HG03139 (cell line): ENCODE measurements at regions not wholly inside any gene's neighbourhood (a gene's known extent, or its start where the extent isn't known, plus 50 kb on each side); places are given as distances from the start of the nearest gene placed in this dataset.
"Not testable (repeated sequence)": the region's sequence is repeated elsewhere in the genome, so short reads cannot be mapped to it uniquely, and the experiment has no call there.

ENCODE experiments used
- ATAC-seq: cut with Tn5 transposase; IDR thresholded peaks from one replicate; pipeline ENCODE4 v1.9.1; 2021; ENCODE audit not compliant: unreplicated experiment

DNA sequence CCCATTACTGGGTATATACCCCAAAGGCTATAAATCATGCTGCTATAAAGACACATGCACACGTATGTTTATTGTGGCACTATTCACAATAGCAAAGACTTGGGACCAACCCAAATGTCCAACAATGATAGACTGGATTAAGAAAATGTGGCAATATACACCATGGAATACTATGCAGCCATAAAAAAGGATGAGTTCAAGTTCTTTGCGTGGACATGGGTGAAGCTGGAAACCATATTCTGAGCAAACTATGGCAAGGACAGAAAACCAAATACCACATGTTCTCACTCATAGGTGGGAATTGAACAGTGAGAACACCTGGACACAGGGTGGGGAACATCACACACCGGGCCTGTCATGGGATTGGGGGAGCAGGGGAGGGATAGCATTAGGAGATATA lies 54.4 kb upstream of the MUCL1 start:
- not testable (repeated sequence) for ATAC-seq

DNA sequence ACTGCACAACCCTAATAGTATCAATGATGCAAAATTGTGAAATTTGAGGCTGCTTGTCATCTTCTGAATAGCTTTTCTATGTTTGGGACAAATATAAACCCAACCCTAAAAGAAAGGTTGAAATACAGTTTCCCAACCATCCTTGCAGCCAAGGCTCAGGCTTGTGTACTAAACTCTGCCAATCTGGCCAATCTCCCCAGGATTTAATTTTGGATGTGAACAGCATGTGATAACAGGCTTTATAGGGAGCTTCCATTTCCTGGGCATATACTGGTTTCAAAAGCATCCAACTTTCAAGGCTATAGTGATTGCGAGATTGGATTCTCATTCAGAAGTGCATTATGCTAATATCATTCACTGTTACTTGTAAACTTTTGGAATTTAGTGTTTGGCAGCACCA lies 55.7 kb upstream of the MUCL1 start:
- no peak for ATAC-seq

DNA sequence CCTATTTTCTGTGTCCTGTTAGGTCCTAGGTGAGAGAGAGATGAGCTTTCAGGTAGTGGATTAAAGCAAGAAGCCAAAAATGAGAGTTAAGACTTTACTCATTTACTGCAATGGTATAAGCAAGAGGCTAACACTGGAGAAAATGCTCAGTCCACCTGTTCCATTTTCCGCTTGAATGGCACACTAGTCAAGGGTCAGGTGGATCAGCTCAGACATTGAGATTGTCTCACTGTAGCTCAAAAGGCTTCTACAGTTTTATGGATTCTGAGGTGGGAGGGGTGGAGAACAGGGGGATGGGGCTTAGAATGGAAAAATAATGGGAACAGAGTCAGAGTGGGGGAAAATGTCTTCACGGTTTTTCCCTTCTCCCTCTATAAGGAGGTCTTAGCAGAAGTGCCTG lies 57.3 kb upstream of the MUCL1 start:
- ATAC-seq, result no peak

DNA sequence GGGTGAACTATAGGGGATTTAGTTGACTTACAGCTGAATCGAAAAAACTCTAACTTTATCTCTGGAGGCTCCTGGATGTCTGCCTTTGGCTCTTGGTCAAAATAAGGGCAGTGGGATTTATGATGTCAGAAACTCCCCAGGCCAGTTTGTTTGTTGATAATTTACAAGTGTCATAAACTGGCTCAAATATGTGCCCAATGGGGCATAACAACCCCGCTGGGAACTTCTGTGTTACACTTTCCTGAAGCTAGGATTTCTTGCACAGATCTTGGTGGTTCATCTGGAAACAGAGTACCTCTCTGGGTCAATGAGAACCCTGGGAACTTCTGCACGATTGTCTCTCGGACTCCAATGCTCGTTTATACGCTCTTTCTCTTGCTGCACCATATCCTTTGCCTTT lies 58.7 kb upstream of the MUCL1 start:
- no peak for ATAC-seq

DNA sequence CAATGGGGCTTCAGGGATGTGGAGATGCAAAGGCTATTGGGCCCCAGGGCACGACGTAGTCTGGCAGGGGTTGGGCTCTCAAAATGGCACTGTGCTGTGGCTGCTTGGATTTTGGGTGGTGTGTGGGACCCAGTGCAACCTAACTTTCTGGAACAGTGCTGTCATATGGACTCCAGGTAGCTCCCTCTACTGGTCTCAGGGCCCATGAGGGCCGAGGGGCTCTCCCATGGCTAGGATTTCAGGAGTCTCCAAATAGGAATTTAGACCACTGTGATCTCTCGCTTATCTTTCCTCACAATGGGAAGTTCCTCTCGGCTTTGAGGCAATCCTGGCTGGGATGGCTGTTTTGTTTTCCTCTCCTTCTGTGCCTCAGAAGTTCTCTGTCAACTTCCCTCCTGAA lies 68.2 kb upstream of the MUCL1 start:
- no peak for ATAC-seq

DNA sequence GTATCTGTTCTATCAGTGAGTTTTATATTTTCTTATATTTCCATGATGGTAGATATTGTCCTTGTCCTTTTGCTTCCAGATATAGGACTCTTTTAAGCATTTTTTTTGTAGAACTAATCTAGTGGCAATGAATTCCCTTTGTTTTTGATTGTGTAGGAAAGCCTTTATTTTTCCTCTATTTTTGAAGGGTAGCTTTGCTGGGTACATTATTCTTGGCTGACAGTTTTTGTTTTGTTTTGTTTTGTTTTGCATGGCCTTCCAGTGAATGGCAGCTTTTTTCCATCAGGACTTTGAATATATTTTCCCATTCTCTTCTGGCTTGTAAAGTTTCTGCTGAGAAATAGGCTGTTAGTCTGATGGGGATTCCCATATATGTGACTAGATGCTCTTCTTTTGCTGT lies 70.2 kb upstream of the MUCL1 start:
- ATAC-seq, result no peak

DNA sequence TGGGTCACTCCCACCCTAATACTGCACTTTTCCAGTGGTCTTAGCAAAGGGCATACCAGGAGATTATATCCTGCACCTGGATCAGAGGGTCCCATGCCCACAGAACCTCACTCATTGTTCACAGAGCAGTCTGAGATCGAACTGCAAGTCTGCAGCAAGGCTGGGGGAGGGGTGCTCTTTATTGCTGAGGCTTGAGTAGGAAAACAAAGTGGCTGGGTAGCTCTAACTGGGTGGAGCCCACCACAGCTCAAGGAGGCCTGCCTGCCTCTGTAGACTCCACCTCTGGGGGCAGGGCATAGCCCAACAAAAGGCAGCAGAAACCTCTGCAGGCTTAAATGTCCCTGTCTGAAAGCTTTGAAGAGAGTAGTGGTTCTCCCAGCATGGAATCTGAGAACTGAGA lies 77.3 kb upstream of the MUCL1 start:
- not testable (repeated sequence) for ATAC-seq

DNA sequence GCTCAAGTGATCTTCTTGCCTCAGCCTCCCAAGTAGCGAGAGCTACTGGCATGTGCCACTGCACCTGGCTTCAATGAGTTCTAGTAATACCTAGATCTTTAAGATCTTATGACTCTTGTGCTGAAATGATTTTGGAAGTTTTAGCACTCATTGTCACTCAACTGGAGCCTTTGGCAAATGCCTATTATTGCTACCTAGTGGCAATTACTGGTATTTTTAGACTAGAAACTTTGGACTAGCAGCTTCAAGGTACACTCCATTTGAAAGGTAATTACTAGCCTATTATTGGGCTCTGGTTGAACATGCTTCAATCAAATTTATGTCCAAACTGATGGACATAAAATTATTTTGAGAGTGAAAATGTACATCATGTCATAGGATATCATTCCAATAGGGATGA lies 80.7 kb upstream of the MUCL1 start:
- no peak for ATAC-seq

DNA sequence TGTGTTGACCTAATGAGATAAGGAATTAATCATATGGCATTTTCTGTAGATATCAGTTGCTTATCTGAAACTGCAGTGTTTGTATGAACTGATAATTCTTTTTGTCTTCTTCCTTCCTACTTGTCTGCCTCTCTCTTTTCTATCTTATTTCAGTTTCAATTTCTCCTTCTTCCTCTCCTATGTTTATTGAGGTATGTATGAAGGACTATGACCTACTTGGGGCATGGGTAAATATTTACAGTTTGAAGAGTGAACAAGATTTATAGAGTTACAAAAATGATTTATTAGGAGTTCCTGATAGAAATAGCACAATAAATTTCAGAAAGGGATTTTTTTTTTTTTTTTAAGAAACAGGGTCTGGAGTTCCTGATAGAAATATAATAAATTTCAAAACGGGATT lies 88.7 kb upstream of the MUCL1 start:
- no peak for ATAC-seq

DNA sequence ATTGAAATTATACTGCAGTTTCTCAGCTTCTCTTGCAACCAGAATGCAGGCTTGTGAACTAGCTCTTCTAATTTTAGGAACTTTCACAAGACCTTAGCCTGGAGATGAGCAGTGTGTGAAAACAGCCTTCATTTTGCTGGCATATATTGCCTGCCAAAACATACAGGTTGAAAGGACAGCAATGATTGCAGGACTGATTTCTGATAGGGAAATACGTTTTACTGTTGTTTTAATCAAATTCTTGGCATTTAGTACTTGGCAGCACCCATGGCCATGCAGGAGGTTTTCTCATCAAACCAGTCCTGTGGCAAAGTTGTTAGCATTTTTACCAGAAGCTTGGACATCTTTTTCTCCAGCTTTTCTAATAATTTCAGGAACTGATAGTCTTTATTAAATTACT lies 91.9 kb upstream of the MUCL1 start:
- ATAC-seq, result no peak

DNA sequence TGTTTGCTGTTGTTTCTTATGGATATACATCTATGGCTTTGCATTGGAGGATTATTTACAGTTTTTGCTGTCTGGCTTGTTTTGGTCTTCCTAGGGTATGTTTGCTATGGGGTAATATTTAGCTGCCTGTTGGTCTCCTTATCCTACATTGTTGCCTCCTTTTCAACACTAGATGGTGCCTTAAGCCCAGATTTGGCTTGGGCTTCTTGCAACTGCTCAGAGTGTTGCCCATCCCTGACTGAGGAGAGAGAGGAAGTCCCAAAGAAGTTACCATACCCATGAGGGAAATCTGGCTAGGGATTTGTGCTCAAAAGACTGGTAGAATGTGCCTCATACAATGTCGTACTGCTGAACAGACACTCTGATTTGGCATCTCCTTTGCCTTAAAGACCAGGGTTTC lies 94.6 kb upstream of the MUCL1 start:
- no peak for ATAC-seq

DNA sequence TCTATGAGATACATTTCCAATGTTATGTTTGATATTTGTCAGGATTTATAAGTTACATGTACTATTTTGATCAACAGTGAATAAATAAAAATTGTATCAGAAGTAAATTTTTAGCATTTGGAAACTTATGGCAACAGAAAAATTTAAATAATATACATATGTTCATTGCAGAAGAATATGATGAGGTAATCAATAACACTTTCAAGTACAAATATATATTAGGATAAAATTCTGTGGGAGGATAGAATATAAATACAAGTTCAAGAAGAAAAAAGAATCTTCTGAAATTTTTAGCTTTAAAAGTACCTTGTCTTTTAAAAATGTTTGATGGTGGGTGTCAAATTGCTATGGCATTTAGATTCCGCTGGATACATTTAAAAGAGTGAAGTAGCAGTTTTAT lies 102.8 kb upstream of the MUCL1 start:
- ATAC-seq, result no peak

DNA sequence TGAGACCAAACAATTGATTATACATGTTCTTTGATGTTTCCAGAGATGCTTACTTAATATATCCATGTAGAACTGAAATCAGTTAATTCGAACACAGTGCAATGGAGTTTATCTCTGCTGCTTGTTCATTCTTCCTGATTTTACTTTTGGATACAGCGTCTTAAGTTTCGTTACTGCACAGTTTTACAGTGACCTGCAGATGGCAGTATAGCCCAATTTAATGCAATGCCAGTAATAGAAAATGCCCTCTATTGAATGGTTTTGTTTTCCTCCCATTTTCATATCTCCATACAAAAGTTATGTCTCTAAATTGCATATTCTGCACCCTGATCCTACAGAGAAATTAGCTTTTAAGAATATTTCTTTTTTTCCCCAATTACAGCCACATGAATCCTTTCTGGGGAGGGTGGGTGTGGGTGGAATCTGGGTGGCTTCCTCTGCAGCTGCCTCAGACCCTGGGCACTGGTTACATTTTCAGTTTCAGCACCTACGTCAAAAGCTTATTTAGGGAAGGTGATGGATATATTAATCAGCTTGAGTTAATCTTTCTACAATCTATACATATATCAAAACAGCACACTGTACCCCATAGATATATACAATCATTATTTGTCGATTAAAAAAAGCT lies 101.1 kb upstream of the DCD start:
- peak; percentile 84 for ATAC-seq

DNA sequence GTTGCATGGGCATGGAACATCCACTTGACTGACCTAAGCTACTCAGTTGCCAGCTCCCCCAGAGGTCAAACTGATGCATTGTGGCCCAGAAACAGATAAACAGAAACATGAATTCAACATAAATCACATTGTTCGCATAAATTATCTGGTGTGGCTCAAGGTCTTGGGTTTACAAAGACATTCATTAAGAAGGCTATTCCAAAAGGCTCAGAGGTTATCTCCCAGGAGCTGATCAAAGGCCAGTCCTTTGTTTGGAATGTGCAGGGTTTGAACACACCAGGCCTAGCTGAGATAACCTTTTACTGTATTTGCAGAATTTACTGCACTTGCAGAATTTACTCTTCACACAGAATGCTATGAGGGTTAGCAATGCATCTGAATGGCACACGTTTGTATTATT lies 96.4 kb upstream of the DCD start:
- no peak for ATAC-seq

DNA sequence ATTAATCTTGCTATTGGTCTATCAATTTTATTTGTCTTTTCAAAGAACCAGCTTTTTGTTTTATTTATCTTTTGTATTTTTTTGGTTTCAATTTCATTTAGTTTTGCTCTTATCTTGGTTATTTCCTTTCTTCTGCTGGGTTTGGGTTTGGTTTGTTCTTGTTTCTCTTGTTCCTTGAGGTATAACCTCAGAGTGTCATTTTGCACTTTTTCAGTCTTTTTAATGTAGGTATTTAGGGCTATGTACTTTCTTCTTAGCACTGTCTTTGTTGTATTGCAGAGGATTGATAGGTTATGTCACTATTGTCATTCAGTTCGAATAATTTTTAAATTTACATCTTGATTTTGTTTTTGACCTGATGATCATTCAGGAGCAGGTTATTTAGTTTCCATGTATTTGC lies 92.7 kb upstream of the DCD start:
- no peak for ATAC-seq

DNA sequence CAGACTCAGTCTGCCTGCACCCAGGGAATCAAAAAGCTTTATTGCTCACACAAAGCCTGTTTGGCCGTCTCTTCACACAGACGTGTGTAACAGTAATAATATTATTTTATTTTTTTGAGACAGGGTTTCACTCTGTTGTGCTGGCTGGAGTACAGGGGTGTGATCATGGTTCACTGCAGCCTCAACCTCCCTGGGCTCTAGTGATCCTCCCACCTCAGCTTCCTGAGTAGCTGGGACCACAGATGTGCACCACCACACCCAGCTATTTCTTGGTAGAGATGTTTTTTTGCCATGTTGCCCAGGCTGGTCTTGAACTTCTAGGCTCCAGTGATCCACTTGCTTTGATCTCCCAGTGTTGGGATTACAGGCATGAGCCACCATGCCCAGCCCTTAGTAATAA lies 88.4 kb upstream of the DCD start:
- no peak for ATAC-seq

DNA sequence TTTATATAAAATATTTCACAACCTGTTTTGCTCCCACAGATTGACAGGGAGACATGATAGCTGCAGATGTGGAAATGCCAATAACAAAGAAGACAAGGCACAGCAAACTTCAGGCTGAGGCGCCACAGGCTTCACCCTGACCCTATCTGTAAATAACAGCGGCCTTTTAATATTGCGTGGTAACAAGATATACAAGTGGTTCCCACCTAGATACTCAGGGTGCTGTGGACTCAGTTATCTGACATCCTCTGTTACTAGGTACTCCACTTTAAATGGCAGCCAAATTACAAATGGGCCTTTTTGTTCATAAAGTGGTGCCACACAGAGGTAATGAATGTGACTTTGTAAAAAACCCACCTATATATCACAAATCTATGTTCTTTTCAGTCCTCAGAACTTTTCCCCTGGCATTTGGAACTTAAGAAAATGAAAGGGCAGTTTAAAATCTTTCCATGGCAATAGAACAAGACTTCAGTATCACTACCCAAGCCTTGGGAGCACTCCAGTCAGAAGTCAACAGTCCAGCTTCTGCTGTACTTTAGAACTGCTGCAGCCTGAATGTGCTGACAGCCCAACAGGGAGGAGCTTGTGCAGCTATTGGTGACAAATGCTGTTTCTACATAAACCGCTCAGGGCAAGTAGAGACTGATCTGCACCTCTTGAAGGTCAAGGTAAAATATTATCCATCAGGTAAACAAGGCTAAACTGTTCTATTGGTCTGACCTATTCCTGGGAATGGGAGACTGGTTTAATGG lies 86.2 kb upstream of the DCD start:
- no peak for ATAC-seq

DNA sequence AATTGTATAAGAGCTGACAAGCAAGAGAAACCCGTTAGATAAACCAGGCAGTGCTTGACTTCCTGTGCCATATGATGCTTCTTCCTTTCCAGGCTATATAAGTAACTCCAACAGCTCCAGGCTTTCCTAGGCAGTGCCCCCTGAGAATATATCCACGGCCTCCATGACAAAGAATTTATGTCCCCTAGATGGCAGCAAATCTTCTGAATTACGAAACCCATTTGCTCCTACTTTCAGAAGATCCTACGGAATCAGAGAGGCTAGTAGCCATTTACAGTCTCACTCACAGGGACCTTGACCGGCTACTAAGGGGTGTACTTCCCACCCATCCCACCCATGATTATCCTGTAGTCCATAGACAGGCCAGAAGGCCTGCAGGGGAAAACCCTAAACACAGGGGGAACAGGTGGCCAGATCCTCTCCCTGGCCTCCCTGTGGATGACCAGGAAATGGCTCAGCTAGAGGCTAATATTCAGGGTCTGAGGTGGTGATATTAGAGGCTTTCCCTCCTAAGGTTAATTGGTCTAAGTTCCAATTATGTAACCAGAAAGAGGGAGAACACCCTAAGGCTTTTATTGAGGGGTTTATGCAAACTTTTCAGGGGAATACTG lies 77.2 kb upstream of the DCD start:
- no peak for ATAC-seq

DNA sequence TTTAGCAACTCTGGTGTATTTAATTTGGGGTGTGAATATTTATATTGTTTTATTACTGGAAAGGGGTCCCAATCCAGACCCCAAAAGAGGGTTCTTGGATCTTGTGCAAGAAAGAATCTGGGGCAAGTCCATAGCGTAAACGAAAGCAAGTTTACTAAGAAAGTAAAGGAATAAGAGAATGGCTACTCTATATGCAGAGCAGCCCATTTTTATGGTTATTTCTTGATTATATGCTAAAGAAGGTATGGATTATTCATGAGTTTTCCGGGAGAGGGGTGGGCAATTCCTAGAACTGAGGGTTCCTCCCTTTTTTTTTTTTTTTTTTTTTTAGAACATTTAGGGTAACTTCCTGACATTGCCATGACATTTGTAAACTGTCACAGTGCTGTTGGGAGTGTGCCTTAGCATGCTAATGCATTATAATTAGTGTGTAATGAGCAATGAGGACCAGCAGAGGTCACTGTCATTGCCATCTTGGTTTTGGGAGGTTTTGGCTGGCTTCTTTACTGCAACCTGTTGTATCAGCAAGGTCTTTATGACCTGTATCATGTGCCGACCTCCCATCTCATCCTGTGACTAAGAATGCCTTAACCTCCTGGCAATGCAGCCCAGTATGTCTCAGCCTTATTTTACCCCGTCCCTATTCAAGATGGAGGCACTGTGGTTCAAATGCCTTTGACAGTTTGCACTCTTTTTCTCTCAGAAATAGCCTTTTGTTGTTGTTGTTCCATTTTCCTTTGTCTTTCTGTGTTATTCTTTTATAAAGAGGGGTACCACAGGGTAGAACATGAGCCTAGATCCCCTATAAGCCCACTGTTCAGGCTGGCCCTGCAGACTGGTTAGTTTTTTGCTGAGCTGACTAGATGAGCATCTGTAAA lies 75.5 kb upstream of the DCD start:
- ATAC-seq, result no peak

DNA sequence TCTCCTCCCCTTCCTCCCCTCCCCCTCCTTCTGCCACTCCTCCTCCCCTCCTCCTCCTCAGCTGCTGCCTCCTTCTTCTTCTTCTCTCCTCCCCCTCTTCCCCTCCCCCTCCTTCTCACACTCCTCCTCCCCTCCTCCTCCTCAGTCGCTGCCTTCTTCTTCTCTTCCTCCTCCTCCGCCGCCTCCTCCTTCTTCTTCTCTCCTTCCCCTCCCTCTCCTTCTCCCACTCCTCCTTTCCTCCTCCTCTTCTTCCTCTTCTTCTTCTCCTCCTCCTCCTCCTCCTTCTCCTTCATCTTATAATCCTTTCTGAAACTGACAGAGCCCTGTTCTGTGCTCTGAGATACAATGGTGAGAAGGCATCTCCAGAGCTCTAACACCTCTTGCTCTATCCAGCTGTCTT lies 73.1 kb upstream of the DCD start:
- no peak for ATAC-seq

DNA sequence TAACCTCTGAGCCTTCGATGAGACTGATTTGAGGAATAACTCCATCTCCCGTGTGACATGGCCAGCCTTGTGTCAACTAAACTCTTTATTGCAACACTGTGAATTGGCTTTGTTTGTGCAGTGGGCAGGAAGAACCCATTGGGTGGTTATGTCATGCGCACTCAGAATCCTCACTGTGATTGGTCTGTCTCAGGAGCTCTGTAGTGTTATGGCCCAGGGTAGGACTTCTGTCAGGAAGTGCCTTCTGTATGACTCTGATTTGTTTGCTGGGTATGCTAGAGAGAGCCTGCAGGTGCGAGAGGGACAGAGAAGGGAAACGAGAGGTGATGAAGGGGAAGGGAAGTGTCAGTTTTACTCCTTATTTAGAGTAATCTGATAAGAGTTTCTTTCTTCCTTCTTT lies 71.5 kb upstream of the DCD start:
- no peak for ATAC-seq

DNA sequence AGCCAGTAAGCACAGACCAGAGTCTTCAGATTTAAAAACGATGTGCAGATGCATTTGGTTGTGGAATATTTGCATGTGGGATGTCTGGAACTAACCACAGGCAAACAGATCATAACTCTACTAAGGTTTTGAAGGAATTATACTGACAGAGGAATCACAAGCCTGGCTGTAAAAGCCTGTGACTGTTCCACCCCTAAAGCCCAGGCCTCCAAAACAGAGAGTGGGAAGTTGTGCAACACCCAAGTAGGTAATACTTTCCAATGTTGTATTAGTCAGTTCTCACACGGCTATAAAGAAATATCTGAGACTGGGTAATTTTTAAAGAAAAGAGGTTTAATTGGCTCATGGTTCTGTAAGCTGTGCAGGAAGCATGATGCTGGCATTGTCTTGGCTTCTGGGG lies 68.1 kb upstream of the DCD start:
- no peak for ATAC-seq
